Hepatocyte (in vitro differentiated cells): ENCODE measurements at regions not wholly inside any gene's neighbourhood (a gene's known extent, or its start where the extent isn't known, plus 50 kb on each side); places are given as distances from the start of the nearest gene placed in this dataset.

Experiments used
- DNase-seq: peaks from one replicate; pipeline ENCODE4 v3.0.0-alpha.2; 2016; ENCODE audit warnings: low spot score
- H2AFZ ChIP-seq: fragments of 200-600 bp; sonication (generic); 2 replicates; pipeline ENCODE4 v1.6.0; 2016; ENCODE audit warnings: antibody characterized with exemption, mild to moderate bottlenecking
- H3K27ac ChIP-seq: fragments of 200-600 bp; sonication (generic); 2 replicates; pipeline ENCODE4 v1.5.1; 2016; ENCODE audit warnings: mild to moderate bottlenecking
- H3K27me3 ChIP-seq: fragments of 200-600 bp; sonication (generic); 2 replicates; pipeline ENCODE4 v1.6.1; 2016
- H3K36me3 ChIP-seq: fragments of 200-600 bp; sonication (generic); replicated peaks from 2 replicates; pipeline ENCODE4 v1.5.1; 2016; ENCODE audit warnings: low read depth; ENCODE audit not compliant: insufficient read depth
- H3K4me1 ChIP-seq: fragments of 200-600 bp; sonication (generic); 2 replicates; pipeline ENCODE4 v1.5.1; 2016; ENCODE audit warnings: mild to moderate bottlenecking, moderate library complexity; ENCODE audit not compliant: insufficient read depth
- H3K4me2 ChIP-seq: fragments of 200-600 bp; sonication (generic); 2 replicates; pipeline ENCODE4 v1.6.0; 2016
- H3K4me3 ChIP-seq: fragments of 200-600 bp; sonication (generic); 2 replicates; pipeline ENCODE4 v1.5.1; 2016; ENCODE audit warnings: mild to moderate bottlenecking
- H3K79me2 ChIP-seq: fragments of 200-600 bp; sonication (generic); 2 replicates; pipeline ENCODE4 v1.6.0; 2017; ENCODE audit warnings: mild to moderate bottlenecking
- H3K9me2 ChIP-seq: fragments of 200-600 bp; sonication (generic); replicated peaks from 2 replicates; pipeline ENCODE4 v1.6.0; 2017; ENCODE audit warnings: mild to moderate bottlenecking; ENCODE audit not compliant: insufficient read depth
- H3K9me3 ChIP-seq: fragments of 200-600 bp; sonication (generic); 2 replicates; pipeline ENCODE4 v1.5.1; 2016; ENCODE audit warnings: low read depth, mild to moderate bottlenecking
- H4K20me1 ChIP-seq: fragments of 200-600 bp; sonication (generic); 2 replicates; pipeline ENCODE4 v1.6.0; 2016; ENCODE audit warnings: mild to moderate bottlenecking; ENCODE audit not compliant: insufficient read depth, poor library complexity, severe bottlenecking
- EZH2 ChIP-seq: fragments of 200-600 bp; sonication (generic); IDR thresholded peaks from 2 replicates; pipeline ENCODE4 v1.6.1; 2016; ENCODE audit warnings: antibody characterized with exemption, mild to moderate bottlenecking, borderline replicate concordance
- EZH2phosphoT487 ChIP-seq: fragments of 200-600 bp; sonication (generic); IDR thresholded peaks from one replicate; pipeline ENCODE4 v1.6.1; 2018; ENCODE audit warnings: antibody characterized with exemption, mild to moderate bottlenecking, low read depth, moderate library complexity; ENCODE audit not compliant: unreplicated experiment, severe bottlenecking
- WGBS: methylation state at CpG from one replicate; pipeline ENCODE4 v1.1.6; 2016; ENCODE audit warnings: low lambda C conversion rate; ENCODE audit errors: missing lambda C conversion rate; 5-methylcytosine and 5-hydroxymethylcytosine counted together
- TF ChIP-seq, protein P1 (sequence below): fragments of 200-600 bp; sonication (generic); IDR thresholded peaks from 2 replicates; pipeline ENCODE4 v1.5.1; 2016; ENCODE audit warnings: antibody characterized with exemption, mild to moderate bottlenecking; ENCODE audit not compliant: poor library complexity

DNA sequence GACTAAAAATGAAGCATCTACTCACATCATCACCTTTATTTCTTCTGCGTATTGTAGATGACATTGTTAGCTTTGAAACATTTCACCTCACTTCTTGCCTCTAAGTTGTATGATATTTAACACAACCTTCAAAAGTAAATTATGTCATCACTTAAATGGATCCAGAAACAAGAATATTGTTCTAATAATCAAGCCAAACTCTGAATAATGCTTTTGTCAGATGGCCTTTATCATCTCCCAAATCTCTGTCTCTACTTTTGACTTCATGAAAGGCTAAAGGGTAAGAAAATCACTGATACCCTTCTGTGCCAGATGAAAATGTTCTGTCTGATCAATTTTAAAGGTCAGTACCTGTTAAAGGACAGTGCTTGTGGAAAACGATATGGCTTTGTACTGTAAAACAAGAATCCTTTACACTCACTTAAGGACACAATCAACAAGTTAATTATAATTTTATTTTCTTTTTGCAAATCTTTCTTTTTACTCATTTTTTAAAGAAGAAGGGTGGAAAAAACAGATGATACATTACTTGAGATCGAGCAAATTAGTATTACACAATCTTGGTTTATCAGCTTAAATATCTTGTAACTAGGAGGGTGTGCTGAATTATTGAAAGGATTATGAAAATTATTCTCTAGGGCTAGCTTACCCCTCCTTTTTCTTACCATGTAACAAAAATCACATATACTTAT is 309.4 kb upstream of the IGFBP3 start:
- WGBS = 88% methylated on average over 3 of the region's 3 CpGs
- Histone ChIP-seq H4K20me1 (no peaks in the 10 kb centered on the region), H3K9me2 (no peaks in the 10 kb centered on the region), H2AFZ (no peak overlapping the region), H3K79me2 (no peaks in the 10 kb centered on the region), H3K4me3 (no peak overlapping the region), H3K4me1 (no peaks in the 10 kb centered on the region), H3K4me2 (no peak overlapping the region), H3K27ac (no peak overlapping the region), H3K36me3 (no peaks in the 10 kb centered on the region), H3K27me3 (no peaks in the 10 kb centered on the region), H3K9me3 (no peaks in the 10 kb centered on the region)
- TF ChIP-seq, protein P1, sequence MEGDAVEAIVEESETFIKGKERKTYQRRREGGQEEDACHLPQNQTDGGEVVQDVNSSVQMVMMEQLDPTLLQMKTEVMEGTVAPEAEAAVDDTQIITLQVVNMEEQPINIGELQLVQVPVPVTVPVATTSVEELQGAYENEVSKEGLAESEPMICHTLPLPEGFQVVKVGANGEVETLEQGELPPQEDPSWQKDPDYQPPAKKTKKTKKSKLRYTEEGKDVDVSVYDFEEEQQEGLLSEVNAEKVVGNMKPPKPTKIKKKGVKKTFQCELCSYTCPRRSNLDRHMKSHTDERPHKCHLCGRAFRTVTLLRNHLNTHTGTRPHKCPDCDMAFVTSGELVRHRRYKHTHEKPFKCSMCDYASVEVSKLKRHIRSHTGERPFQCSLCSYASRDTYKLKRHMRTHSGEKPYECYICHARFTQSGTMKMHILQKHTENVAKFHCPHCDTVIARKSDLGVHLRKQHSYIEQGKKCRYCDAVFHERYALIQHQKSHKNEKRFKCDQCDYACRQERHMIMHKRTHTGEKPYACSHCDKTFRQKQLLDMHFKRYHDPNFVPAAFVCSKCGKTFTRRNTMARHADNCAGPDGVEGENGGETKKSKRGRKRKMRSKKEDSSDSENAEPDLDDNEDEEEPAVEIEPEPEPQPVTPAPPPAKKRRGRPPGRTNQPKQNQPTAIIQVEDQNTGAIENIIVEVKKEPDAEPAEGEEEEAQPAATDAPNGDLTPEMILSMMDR = no peak
- TF ChIP-seq EZH2 = no peak
- no peak for TF ChIP-seq EZH2phosphoT487
- no peak for DNase-seq

DNA sequence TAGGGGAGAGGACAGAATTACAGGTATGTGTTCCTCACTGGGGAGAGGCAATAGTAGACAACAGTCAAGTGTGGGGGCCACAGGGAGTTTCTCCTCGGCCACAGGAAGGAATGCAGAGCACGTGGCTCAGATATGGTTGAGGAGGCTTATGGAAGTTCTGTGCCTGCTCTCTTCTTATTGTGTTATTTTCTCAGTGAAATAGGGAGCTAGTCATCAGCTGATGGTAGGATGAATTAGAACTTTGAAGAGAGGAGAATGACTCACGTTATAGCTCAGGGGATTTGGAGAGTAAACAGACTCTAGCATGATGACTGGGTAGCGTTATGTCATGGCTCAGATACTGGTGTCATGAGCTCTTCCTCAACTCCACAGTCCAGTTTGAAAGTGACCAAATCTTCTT is 308.3 kb upstream of the IGFBP3 start:
- no peak overlapping the region for H3K4me2 ChIP-seq
- DNase-seq = peak; percentile 63
- 36% methylated on average over 4 of the region's 4 CpGs for WGBS
- H3K79me2 ChIP-seq = no peaks in the 10 kb centered on the region
- H3K9me3 ChIP-seq = no peaks in the 10 kb centered on the region
- no peaks in the 10 kb centered on the region for H3K4me1 ChIP-seq
- no peak overlapping the region for H2AFZ ChIP-seq
- no peak overlapping the region for H3K4me3 ChIP-seq
- no peaks in the 10 kb centered on the region for H3K36me3 ChIP-seq
- H3K9me2 ChIP-seq = no peaks in the 10 kb centered on the region
- H3K27ac ChIP-seq = peak overlapping the region; percentile 77
- no peaks in the 10 kb centered on the region for H3K27me3 ChIP-seq
- no peaks in the 10 kb centered on the region for H4K20me1 ChIP-seq
- TF ChIP-seq EZH2phosphoT487 (no peak), EZH2 (no peak)
- TF ChIP-seq, protein P1 = no peak

DNA sequence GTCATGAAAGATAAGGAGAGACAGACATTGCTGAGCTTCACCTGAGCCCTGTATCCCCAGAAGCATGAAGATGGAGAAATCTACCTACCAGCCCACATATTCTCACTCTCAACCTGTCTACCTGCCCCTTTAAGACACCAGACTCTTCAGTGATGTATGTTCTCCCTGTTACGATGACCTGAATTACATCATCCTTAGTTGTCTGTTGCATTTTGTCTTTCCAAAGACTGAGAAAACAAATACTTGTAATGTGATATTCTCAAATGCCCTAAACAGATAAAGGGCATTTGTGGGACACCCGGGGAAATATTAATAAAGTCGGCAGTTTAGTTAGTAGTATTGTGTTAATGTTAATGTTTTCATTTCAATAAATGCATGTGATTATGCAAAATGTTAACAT is 305.8 kb upstream of the IGFBP3 start:
- no peak for DNase-seq
- Histone ChIP-seq H2AFZ (no peak overlapping the region), H3K4me3 (no peak overlapping the region), H3K27ac (no peak overlapping the region), H3K9me3 (no peaks in the 10 kb centered on the region), H3K36me3 (no peaks in the 10 kb centered on the region), H3K4me1 (no peaks in the 10 kb centered on the region), H3K79me2 (no peaks in the 10 kb centered on the region), H3K9me2 (no peaks in the 10 kb centered on the region), H3K4me2 (no peak overlapping the region), H3K27me3 (no peaks in the 10 kb centered on the region), H4K20me1 (no peaks in the 10 kb centered on the region)
- TF ChIP-seq EZH2 (no peak), EZH2phosphoT487 (no peak)
- TF ChIP-seq, protein P1 = no peak
- WGBS = 60% methylated on average over 3 of the region's 3 CpGs
